ENCODE measurements at regions not wholly inside any gene's neighbourhood (a gene's known extent, or its start where the extent isn't known, plus 50 kb on each side); places are given as distances from the start of the nearest gene placed in this dataset.

DNA sequence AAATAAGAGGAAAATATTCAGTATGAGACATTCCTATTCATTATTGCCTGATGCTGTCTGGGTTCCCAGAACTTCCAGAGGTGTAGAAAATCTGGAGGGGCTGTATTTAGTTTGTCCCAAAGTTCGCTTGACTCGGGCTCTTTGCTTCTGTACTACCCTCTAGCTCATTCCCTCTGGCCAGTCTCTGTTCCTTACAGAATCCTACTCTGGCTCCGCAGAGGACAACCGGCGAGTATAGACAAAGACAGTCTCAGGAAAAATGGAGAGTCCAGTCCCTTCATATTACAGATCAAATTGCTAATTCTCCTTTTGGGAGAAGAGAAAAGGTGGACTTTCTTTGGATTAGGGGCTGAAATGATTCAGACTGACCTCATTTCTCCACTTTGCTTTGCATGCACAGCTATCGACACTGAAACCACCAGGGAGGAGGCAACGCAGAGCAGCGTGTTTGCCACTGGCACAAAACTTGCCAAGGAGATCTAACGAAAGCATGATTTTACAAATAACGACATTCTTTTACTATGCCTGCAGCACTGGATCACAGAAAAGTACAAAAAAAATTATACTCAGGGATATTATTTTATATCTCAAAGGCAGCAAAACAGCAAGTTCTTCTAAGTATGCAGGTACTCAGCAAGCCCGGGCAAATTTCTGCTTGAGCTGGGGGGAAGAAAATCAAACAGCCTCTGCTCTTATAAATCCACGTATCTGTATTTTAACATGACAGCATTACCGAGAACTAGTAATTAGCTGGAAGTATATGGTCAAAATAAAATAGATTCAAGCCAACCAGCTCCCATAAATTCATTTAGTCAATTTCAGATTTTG lies 279.7 kb downstream of the NPR3 start:
- H3K4me1 ChIP-seq: no peaks in the 10 kb centered on the region
- H3K4me3 ChIP-seq: no peak overlapping the region
- DNase-seq: no peak
- H3K36me3 ChIP-seq (ENCODE audit: low read depth, missing control alignments): no peaks in the 10 kb centered on the region
- TF ChIP-seq CTCF (IDR thresholded peaks at IDR 0.05): no peak
- TF ChIP-seq POLR2A (IDR thresholded peaks at IDR 0.05): no peak
- H3K9me3 ChIP-seq: no peaks in the 10 kb centered on the region
- intact Hi-C loops (cut with DNase I; ENCODE audit: low total_unique reads): no loop called here
- H3K27ac ChIP-seq: no peak overlapping the region
- H3K27me3 ChIP-seq: no peaks in the 10 kb centered on the region
- 58 to 65% methylated on average over 13 of the region's 13 CpGs for WGBS, 2 donors

DNA sequence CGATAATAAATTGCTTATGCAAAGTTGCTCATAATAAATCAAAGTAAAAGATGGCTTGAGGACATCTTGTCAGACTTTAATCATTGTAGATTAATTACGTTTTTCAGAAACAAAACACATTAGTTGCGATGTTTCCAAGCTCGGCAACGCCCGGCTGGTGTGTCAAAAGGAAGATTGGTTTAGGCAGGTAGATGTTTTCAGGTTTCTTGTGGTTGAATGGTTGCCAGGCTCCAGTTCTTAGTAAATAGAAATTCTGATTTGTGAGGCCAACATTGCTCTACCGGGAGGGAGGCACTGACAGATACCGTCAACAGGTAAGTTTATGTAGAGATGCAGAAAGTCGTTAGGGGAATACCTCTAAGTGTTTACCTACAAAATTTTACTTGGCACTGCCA lies 280.3 kb downstream of the NPR3 start:
- Histone ChIP-seq H3K4me1 (no peaks in the 10 kb centered on the region), H3K27me3 (no peaks in the 10 kb centered on the region), H3K27ac (no peak overlapping the region), H3K36me3 (ENCODE audit: low read depth, missing control alignments) (no peaks in the 10 kb centered on the region), H3K9me3 (no peaks in the 10 kb centered on the region), H3K4me3 (no peak overlapping the region)
- WGBS, 2 donors: 79 to 80% methylated on average over 9 of the region's 9 CpGs
- TF ChIP-seq CTCF (IDR thresholded peaks at IDR 0.05): no peak
- TF ChIP-seq POLR2A (IDR thresholded peaks at IDR 0.05): no peak
- DNase-seq: no peak
- intact Hi-C loops (cut with DNase I; ENCODE audit: low total_unique reads): no loop called here

DNA sequence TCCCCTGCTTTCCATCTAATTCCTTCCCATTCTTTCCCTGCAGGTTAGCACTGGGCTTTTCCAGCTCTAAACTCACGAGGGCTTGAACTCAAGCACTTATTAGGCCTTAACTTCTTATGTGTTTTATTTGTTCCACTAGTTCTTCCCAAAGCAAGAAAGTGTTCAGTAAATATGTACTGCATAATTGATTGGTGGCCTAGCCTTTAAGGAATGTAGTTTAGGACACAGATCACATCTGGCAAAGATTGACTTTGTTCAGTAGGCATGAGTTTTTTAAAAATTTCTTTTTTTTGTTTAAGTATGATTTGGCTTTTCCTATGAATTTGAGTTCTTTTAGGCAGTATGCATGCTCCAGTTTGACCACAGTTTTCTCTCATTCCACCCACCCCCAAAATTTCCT lies 285.2 kb downstream of the NPR3 start:
- no peak overlapping the region for H3K4me3 ChIP-seq
- no peaks in the 10 kb centered on the region for H3K36me3 ChIP-seq (ENCODE audit: low read depth, missing control alignments)
- no peak for DNase-seq
- H3K27me3 ChIP-seq: no peaks in the 10 kb centered on the region
- intact Hi-C loops (cut with DNase I; ENCODE audit: low total_unique reads): no loop called here
- 85 to 87% methylated on average over 1 of the region's 1 CpG for WGBS, 2 donors
- no peak for TF ChIP-seq POLR2A (IDR thresholded peaks at IDR 0.05)
- TF ChIP-seq CTCF (IDR thresholded peaks at IDR 0.05): no peak
- H3K27ac ChIP-seq: no peak overlapping the region
- no peaks in the 10 kb centered on the region for H3K9me3 ChIP-seq
- no peaks in the 10 kb centered on the region for H3K4me1 ChIP-seq

DNA sequence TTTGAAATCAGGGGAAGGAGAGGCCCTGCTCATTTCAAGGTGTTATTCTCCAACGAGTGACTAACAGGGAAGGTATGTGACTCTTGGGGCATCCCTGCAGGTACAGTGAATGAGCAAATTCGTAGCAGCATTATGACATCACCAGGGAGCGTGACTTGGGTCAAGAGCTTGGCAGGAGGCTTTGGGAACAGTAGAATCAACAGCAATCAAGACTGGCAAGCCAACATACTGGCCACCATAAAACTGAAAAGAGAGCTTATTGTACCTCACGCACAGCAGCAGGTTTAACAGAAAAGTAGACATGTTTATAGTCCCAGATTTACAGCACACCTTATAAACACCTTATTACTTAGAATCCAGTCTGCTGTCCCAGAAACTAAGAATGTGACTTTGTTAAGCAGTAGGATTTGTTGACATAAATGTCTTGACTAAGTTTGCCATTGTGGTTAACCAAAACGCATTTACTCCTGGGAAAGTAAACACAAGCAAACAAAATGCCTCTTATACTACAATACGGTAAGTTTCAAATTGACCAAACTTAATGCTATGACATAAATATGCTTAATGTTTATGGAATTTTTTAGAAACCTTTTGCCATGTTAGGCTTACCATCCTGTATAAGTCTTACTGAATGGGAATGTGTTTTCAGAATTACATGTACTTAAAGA lies 297.8 kb downstream of the NPR3 start:
- DNase-seq: no peak
- Histone ChIP-seq H3K9me3 (no peaks in the 10 kb centered on the region), H3K4me1 (no peaks in the 10 kb centered on the region), H3K27ac (no peak overlapping the region), H3K27me3 (no peaks in the 10 kb centered on the region), H3K36me3 (ENCODE audit: low read depth, missing control alignments) (no peaks in the 10 kb centered on the region), H3K4me3 (no peak overlapping the region)
- 85 to 86% methylated on average over 6 of the region's 6 CpGs for WGBS, 2 donors
- no peak for TF ChIP-seq CTCF (IDR thresholded peaks at IDR 0.05)
- no peak for TF ChIP-seq POLR2A (IDR thresholded peaks at IDR 0.05)
- intact Hi-C loops (cut with DNase I; ENCODE audit: low total_unique reads): no loop called here
